NCI-H128 (cell line): ENCODE measurements at regions not wholly inside any gene's neighbourhood (a gene's known extent, or its start where the extent isn't known, plus 50 kb on each side); places are given as distances from the start of the nearest gene placed in this dataset.

Source experiments
- DNase-seq: peaks from one replicate; lab custom pipeline; 2025; ENCODE audit not compliant: unreplicated experiment; lab: John Stamatoyannopoulos, UW

DNA sequence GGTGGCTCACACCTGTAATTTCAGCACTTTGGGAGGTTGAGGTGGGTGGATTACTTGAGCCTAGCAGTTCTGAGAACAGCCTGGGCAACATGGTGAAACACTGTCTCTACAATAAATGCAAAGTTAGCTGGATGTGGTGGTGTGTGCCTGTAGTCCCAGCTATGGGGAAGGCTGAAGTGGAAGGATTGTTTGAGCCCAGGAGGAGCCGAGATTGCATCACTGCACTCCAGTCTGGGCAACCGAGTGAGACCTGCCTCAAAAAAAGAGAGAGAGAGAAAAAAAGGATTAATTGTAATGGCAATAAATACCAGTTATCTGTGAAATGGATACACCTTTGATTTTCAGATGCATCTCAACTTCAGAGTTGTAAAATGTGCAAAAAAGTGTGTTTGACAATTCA lies 58.8 kb downstream of the SPRY1 start:
- DNase-seq: no peak

DNA sequence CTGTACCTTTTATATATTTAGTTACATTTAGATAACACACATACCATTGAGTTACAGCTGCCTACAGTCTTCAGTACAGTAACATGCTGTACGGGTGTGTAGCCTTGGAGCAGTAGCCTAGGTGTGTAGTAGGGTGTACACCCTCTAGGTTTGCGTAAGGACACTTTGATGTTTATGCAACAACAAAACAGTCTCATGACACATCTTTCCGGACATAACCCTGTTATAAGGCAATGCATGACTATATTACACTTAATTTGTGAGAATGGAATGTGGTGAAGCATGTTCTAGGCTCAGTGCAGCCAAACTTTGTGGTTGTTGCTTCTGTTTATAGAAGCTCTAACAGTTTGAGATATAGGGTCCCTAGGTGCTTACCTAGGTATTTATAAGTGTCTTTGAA lies 65.4 kb downstream of the SPRY1 start:
- DNase-seq: no peak

DNA sequence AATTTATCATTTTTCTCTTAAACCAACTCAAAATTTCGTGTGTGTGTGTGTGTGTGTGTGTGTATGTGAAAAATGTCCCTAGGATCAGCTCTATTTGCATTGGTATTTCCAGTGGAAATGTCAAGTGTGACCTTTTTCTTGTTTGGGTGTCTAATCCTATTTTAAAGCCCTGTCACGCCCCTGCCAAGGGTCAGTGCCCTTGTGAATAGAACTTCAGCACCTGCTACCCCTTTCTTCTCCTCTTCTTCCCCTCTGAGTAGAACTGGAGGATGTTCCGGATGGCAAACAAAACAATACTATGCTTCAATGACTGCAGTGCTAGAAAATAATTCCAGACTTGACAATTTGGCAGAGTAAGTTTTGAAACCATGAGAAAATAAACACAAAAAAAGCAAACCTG lies 67.3 kb downstream of the SPRY1 start:
- no peak for DNase-seq

DNA sequence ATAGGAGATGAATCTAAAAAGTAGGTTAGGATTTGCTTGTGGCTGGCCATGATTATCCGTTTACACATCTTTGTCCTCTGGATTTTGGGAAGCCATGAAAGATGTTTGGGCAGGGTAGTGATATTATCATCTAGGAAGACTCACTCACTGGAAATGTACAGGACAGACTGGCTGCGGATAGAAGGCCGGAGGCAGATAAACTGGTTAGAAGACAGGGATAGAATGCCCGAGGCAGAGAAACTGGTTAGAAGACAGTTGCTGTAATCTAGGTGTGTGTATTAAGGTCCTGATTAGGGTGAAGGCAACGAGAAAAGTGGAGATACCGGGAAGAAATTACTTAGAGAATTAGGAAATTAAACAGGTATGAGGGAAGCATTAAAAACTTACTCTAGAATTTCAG lies 68.8 kb downstream of the SPRY1 start:
- no peak for DNase-seq

DNA sequence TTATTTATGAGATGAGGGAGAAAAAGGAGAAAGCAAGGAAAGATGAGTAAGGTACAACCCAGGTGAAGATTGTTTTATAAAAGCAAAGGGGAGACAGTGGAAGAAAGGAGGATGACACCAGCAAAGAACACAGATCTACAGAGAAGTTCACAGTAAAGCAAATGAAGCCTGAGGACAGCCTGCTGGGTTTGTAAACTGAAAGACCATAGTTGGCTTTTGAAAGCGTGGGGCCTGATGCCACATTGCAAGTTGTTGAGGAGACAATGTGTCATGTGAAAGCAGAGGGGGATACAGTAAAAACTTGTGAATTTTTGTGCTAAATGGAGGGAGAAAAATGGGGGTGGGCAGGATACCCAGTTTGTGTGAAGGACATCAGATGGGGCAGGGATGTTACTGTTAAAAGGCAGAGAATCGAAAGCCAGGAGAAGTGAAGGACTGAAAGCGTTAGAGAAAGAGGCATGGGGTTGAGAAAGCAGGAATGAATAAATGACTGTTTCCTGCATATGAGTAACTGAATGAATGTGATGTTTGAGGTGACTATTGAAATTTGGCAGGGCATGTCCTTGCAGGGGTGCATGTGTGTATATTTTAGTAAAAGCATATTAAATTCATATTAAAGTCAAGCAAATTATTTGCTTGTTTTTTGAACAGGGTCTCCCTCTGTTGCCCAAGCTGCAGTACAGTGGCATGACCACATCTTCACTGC lies 69.6 kb downstream of the SPRY1 start:
- DNase-seq: no peak

DNA sequence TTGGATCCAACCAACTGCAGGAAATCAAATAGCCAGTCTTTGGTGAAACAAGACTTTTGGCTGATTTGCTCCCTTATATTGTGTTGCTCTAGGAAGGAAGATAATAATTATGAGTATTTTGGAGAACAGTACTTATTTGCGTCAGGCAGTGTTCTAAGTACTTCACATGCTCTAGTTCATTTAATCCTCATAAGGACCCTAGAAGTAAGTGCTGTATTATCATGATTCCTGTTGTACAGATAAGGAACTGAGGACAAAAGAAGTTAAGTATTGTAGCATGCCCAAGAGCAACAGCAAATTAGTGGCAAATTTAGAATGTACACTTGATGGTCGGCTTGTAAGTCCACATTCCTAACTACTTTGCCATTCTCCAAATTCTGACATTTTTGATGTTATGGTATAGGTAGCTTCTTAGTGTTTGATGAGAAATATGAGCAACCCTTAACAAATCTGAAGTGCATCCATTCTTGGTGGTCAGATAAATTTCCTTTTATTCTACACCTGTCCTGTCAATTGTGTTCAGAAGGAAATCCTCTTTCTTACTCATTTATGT lies 72.0 kb downstream of the SPRY1 start:
- DNase-seq: no peak

DNA sequence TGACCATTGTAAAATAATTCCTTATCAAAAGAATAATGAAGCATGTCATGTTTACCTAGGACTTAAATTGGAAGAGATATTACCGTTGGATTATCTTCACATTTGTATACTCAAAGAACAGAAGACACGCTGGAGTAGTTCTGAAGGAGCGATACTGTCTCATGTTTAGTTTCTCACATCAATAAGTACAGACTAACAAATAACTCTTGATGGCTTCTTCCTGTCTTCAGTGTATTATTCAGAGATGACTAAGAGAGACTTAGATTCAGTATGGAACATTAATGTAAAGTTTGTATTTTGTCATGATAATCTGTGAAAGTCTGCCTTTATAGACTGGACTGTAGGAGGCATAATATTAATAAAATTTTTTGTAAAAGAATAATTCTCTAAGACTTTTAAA lies 72.7 kb downstream of the SPRY1 start:
- DNase-seq: no peak

DNA sequence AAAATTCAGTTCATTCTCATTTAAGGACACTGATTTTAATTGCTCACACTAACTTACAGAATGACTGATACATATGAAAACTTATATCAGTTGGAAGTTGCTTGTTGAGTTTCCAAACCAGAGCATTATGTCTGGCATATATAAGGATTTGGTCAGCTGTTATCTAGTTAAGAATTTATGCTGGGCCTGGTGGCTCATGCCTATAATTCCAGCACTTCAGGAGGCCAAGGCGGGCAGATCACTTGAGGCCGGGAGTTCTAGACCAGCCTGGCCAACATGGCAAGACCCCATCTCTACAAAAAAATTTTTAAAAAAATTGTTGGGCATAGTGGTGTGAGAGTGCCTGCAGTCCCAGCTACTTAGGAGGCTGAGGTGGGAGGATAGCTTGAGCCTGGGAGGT lies 73.1 kb downstream of the SPRY1 start:
- no peak for DNase-seq

DNA sequence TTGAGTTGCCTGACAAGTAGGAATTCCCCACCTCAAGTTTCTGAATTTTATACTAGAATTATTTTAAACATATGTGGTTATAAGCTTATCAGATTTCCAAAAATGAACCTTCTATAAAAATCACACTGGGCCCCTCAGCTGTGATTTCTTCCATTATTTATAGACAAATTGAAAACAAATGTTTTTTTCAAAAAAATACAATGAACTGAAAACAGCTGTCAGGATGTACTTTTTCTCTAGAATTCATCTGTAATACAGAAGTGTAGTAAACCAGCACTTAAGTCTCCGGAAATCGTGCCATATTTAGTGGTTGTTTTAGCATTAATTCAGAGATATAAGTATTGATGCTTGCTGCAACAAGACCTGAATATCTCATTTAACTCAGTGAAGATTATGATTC lies 74.0 kb downstream of the SPRY1 start:
- no peak for DNase-seq

DNA sequence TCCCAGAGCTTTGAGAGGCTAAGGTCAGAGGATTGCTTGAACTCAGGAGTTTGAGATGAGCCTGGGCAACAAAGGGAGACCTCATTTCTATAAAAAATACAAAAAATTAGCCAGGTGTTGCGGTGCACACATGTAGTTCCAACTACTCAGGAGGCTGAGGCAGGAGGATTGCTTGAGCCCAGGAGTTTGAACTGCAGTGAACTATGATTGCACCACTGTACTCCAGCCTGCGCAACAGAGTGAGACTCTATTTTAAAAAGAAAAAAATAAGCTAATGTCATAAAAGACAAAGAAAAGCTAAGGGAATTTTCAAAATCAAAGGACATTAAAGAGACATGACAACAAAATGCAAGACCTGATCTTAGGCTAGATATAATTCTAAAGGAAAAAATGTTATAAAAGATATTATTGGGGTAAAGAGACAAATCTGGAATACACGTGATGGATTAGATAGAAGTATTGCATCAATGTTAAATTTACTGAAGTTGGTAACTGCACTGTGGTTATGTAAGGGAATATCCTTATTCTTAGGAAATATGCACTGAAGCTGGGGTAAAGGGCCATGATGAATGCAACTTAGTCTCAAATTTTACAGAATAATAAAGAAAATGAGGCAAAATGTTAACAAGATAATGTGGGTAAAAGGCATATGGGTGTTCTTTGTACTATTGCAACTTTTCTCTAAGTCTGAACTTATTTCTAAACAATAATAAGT lies 75.2 kb downstream of the SPRY1 start:
- DNase-seq: no peak

DNA sequence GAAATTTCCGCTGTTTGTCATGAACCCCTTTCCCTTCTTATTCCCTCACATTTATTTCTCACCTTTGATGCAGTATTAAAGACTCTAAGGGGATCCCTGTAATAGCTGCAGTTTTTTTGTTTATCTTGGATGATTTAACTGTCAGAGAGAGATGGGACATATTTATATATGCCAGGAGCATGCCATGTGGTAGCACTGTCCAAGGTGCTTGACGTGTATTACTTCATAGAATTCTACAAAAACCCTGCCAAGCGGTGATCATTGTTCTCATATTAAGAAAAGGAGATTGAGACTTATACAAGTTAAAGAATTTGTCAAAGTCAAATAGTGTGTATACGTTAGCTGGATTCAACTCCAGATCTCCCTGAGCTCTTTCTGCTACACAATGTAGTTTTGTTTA lies 78.2 kb downstream of the SPRY1 start:
- no peak for DNase-seq

DNA sequence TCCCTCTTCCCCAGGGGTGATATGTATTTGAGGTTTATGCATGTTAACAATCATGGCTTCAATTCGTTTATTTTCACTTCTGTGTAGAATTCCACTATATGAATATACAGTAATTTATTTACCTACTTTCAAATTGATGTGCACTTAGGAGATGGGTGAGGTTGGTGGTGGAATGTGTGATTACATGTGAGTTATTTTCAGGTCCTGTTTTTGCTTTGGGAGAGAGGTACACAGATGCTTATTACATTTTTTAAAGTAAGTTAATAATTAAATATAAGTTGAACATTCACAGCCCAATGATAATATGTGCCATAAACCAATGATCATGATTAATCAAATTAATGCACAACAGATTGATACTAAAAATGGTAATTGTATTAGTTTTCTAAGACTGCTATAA lies 79.5 kb downstream of the SPRY1 start:
- no peak for DNase-seq

DNA sequence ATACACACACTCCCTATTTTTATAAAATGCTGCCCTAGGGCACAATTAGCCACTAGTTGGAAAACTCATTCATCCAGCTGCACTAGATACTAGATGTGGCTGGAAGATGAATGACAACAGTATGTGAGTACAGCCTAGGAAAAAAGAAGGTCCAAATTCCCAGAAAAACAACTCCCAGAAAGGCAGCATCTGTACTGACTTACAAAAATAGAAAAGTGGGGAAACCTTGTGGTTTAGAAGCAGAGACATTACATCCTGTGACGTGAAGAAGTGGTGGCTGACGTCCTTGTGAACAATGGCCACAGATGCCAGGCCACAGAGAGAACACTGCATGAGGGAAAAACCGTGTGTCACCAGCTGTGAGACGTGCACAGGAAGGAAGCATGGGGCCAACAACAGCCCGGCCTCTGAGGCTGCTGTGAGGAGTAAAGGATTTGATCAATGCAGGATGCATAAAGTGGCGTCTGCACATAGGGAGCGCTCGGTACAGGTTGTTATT lies 81.2 kb downstream of the SPRY1 start:
- no peak for DNase-seq

DNA sequence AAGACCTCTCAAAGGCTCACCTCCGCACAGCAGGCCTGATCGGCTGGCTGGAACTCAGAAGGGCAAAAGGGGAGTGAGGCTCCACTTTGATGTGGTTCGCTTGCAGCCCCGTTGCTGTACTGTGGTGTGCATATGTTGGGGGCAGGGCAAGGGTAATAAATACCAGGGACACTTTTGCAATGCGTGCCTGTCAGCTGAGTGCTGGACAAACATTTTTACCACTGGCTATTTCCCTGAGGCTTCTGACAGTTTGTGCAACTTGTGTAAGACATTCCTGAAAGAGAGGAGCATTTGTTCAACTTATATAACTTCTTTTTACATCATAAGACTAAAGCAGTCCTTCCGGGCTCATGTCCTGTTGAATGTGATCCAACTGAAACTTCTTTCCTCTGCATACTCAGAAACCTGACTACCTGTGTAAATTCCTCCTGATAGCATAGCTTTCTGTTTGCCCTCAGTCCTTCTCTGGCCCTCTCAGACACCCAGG lies 82.3 kb downstream of the SPRY1 start:
- no peak for DNase-seq

DNA sequence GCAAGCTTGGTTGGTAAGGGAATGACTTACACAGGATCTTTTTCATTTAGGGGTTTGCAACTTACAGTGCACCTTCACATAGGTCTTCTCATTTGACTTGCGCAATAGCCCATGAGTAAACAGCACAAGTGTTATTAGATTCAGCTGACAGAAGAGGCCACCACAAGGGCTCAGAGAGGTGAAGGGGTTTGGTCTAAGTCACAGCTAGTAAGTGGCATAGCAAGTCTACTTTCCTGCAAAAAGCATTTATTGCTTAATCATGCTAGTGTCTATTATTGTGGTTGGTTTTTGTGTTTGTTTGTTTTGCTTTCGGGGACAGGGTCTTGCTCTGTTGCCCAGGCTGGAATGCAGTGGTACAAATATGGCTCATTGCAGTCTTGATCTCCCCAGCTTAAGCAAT lies 83.3 kb downstream of the SPRY1 start:
- DNase-seq: no peak

DNA sequence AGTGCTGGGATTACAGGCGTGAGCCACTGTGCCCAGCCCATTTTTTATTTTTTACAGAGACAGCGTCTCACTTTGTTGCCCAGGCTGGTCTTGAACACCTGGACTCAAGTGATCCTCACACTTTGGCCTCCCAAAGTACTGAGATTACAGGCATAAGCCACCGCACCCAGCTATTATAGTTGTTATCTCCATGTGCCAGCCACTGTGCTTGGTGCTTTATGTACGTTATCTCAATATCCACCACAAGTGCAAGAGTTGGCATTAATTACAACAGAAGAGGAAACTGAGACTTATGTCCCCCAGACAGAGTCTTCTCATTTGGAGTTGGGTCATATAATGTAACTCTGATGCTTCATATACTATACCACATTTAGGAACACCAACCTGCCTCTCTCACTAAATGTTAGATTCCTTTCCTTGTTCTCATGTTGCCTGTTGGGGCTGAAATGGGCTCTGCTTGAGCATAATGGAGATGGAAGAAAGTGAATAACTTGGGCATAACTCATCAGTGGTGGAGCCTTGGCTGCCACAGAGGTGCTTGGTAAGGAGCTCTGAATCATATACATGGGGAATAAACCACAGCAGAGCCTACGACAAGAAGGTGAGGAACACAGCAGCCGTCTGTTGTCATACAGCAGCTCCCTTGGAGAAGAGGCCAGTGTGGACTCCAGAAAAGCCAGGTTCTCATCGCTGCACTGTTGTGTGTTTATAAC lies 84.3 kb downstream of the SPRY1 start:
- no peak for DNase-seq

DNA sequence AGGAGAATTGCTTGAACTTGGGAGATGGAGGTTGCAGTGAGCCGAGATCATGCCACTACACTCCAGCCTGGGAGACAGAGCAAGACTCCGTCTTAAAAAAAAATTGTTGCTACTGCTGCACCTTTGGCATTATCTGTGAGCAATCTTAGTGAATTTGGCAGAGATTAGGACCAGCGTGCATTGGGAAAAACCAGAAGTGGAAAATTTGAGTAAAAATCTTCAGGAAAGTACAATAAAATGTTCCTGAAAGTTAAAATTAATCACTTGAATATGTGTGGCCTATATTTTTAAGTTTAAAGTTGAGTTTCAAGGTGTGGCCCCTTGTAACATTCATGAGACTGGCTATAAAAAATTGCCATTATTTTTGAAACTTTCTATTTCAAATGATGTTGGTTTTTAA lies 85.1 kb downstream of the SPRY1 start:
- no peak for DNase-seq

DNA sequence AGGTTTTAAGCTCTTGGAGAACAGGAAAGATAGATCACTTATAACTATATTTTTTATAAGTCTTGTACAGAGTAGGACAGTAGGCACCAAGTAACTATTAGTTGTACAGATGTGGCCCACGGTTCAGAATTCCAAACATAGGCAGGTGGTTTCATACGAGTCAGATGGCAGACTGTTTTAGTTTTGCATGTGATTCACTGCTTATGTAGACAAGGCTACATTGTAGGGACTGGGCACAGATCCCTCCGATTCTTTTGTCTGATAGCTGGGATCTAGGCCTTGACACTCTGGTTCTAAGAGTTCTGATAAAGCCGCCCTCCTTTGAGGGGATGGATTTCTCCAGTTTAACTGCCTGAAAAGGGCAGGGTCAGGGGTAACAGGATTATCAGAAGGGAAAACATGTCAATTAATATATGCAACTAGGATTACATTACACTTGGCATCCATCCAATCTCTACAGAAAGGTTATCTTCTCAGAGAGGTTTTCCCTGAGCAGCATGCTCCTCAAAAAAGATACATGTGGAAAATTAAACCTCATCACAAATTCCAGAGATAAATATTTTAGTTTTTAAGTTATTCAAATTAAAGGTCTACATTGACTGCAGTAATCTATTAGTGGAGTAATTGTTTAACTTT lies 87.8 kb downstream of the SPRY1 start:
- DNase-seq: no peak

DNA sequence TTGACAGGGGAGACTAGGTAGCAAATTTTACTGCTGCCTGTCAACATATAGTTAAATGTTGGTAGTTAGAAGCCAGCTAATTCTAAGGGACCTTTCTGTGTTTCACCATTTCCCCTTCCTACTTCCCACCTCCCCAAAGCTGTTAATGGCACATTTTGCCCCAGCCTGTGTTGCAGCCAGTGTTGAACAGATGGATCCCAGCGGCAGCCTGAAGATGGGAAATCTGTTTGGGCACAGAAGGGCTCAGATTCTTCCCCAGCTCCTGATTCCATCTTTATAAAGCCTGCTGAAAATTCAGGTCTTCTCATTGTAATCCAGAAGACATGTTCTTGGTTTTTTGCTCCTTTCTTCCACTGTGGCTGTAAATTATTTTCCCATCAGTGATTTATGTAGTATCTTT lies 89.0 kb downstream of the SPRY1 start:
- DNase-seq: no peak

DNA sequence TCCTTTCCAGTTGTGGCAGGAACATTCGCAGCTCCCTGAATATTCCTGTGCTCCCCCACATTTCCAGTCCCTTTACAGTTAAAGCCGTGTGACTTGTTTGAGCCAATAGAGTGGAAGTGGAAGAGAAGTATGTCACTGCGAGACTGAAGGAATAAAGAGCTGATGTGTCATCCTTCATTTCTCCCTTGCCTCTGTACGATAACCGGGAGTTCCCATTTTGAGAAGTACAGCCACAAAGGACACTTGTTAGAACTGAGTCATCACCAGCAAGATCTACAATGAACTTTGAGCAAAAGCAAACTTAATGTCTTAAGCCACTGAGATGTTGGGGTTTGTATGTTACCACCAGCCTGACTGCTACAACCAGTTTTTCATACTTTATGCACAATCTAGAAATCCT lies 92.3 kb downstream of the SPRY1 start:
- no peak for DNase-seq

DNA sequence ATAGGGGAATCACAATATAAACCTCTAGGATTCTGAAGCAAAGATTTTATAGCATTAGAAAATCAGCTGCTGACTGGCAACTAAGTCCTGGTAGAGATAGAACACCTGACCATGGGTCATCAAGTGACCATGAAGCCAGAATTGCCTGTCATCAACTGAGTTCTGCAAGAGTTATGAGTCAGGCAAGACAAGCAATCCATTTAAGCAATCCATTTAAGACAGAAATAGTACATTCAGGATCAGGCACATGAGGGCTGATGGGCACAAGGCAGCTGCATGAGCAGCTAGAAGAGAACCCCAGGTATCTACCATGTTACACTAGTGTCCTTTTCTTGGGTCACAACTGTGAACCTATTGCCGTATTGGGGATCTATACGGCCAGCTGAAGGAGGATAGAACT lies 98.9 kb downstream of the SPRY1 start:
- no peak for DNase-seq
